SK-N-MC (cell line): ENCODE measurements at regions not wholly inside any gene's neighbourhood (a gene's known extent, or its start where the extent isn't known, plus 50 kb on each side); places are given as distances from the start of the nearest gene placed in this dataset.

ENCODE experiments used
- EZH2 ChIP-seq: fragments of 200-600 bp; sonication (generic); IDR thresholded peaks from one replicate; pipeline ENCODE4 v1.6.1; 2017; ENCODE audit warnings: antibody characterized with exemption
- POLR2AphosphoS5 ChIP-seq: IDR thresholded peaks from 2 replicates; pipeline ENCODE4 v1.6.1; 2012; ENCODE audit warnings: mild to moderate bottlenecking, low read depth, low read length, borderline replicate concordance

DNA sequence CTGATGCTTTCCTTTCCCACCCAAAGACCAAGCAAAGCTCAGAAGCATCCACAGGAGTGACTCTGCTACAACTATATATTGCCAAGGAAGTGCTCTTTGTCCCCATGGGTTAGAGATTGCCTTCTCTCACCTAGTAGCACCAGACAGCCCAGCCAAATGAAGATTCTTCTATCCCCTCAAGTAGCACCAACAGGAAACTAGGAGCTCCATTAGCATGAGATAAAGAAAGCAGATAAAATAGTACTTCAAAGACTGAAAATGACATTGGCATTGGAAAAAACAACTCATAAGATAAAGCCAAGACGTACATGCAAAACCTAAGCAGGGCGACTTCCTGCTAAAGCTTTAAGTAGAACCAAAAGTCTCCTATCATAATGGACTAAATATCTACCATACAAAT is 871.5 kb downstream of the AMY1C start:
- TF ChIP-seq EZH2 (no peak), POLR2AphosphoS5 (no peak)
